Esophagus mucosa (tissue), 1 donor: ENCODE measurements at regions not wholly inside any gene's neighbourhood (a gene's known extent, or its start where the extent isn't known, plus 50 kb on each side); places are given as distances from the start of the nearest gene placed in this dataset.
"Not testable (repeated sequence)": the region's sequence is repeated elsewhere in the genome, so short reads cannot be mapped to it uniquely, and the experiment has no call there.

Experiments used
- ATAC-seq: fragments of 200-7000 bp; cut with Tn5 transposase; one replicate; pipeline ENCODE4 v1.9.1; 2020
- donor health status: DM: yes; HTN: yes; CAD: no.

- no peak for ATAC-seq
These were observed 1899.4 kb downstream of the STIM2 start for GRCh38 chr4:28760003-28760402.

- ATAC-seq = no peak
These were observed 1911.4 kb downstream of the STIM2 start for GRCh38 chr4:28772066-28772465.

- no peak for ATAC-seq
These were observed 1912.1 kb downstream of the STIM2 start for GRCh38 chr4:28772788-28773187.

- no peak for ATAC-seq
These were observed 1913.7 kb downstream of the STIM2 start for GRCh38 chr4:28774344-28774743.

GRCh38 chr4:28776004-28776403 lies 1915.4 kb downstream of the STIM2 start:
- no peak for ATAC-seq

- ATAC-seq = no peak
These were observed 1923.5 kb downstream of the STIM2 start for GRCh38 chr4:28784188-28784587.

GRCh38 chr4:28787947-28788346 lies 1927.3 kb downstream of the STIM2 start:
- no peak for ATAC-seq

GRCh38 chr4:28788929-28789490 lies 1928.4 kb downstream of the STIM2 start:
- ATAC-seq = no peak

GRCh38 chr4:28792917-28793597 lies 1927.1 kb upstream of the PCDH7 start:
- no peak for ATAC-seq

- ATAC-seq = no peak
These were observed 1920.5 kb upstream of the PCDH7 start for GRCh38 chr4:28799696-28800095.

- ATAC-seq = no peak
These were observed 1909.1 kb upstream of the PCDH7 start for GRCh38 chr4:28811025-28811424.

- ATAC-seq = no peak
These were observed 1898.0 kb upstream of the PCDH7 start for GRCh38 chr4:28822163-28822562.

GRCh38 chr4:28827866-28828265 lies 1892.3 kb upstream of the PCDH7 start:
- ATAC-seq = no peak

GRCh38 chr4:28831867-28832266 lies 1888.3 kb upstream of the PCDH7 start:
- no peak for ATAC-seq

- no peak for ATAC-seq
These were observed 1887.7 kb upstream of the PCDH7 start for GRCh38 chr4:28832444-28832843.

GRCh38 chr4:28834120-28834519 lies 1886.0 kb upstream of the PCDH7 start:
- ATAC-seq = no peak

- no peak for ATAC-seq
These were observed 1884.7 kb upstream of the PCDH7 start for GRCh38 chr4:28835501-28835900.

GRCh38 chr4:28842271-28842670 lies 1877.9 kb upstream of the PCDH7 start:
- no peak for ATAC-seq

- no peak for ATAC-seq
These were observed 1875.0 kb upstream of the PCDH7 start for GRCh38 chr4:28845158-28845557.

- not testable (repeated sequence) for ATAC-seq
These were observed 1863.1 kb upstream of the PCDH7 start for GRCh38 chr4:28857028-28857427.

GRCh38 chr4:28868841-28869240 lies 1851.3 kb upstream of the PCDH7 start:
- ATAC-seq = no peak

- ATAC-seq = no peak
These were observed 1841.0 kb upstream of the PCDH7 start for GRCh38 chr4:28879178-28879577.

- ATAC-seq = no peak
These were observed 1840.3 kb upstream of the PCDH7 start for GRCh38 chr4:28879900-28880299.

- no peak for ATAC-seq
These were observed 1837.0 kb upstream of the PCDH7 start for GRCh38 chr4:28883211-28883610.

- no peak for ATAC-seq
These were observed 1833.2 kb upstream of the PCDH7 start for GRCh38 chr4:28886934-28887333.
